ENCODE measurements at regions not wholly inside any gene's neighbourhood (a gene's known extent, or its start where the extent isn't known, plus 50 kb on each side); places are given as distances from the start of the nearest gene placed in this dataset.

DNA sequence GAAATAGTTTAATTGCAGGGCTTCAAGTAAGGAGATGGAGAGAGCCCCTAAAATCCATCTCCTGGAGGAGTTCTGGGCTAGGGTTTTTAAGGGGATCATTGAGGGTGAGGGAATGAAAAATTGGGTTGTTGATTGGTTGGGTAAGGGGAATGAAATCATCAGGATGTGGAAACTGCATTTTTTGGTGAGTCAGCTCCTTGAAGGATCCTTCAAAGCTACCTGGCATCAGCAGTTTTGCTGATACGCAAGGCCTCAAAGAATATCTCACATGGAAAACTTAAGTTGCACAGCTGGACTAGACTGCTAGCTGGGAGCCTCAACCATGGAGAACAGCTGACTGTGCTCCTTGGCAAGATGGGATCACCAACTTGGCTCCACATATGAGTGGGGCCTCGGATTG is 136.7 kb downstream of the FGF10 start:
- H3K27me3 ChIP-seq (ENCODE audit: control insufficient read depth, insufficient read depth, low read length) = no peaks in the 10 kb centered on the region
- H3K4me3 ChIP-seq (ENCODE audit: low read length) = no peak overlapping the region
- no CpG with 5 or more reads among the region's 2 CpGs for WGBS (ENCODE audit: insufficient coverage, insufficient read length)
- H3K27ac ChIP-seq (ENCODE audit: low read length) = no peak overlapping the region
- H3K4me1 ChIP-seq (ENCODE audit: control insufficient read depth, insufficient read depth, low read length) = no peaks in the 10 kb centered on the region
- no peaks in the 10 kb centered on the region for H3K36me3 ChIP-seq (ENCODE audit: control insufficient read depth, insufficient read depth, low read length)
- H3K9me3 ChIP-seq (ENCODE audit: control insufficient read depth, insufficient read depth, low read length) = no peaks in the 10 kb centered on the region
- no peak for DNase-seq (ENCODE audit: low read depth, low spot score)

GRCh38 chr5:44246986-44247385 is 142.2 kb downstream of the FGF10 start:
- WGBS (ENCODE audit: insufficient coverage, insufficient read length) = no CpG with 5 or more reads among the region's 2 CpGs
- Histone ChIP-seq H3K9me3 (ENCODE audit: control insufficient read depth, insufficient read depth, low read length) (no peaks in the 10 kb centered on the region), H3K4me1 (ENCODE audit: control insufficient read depth, insufficient read depth, low read length) (no peaks in the 10 kb centered on the region), H3K4me3 (ENCODE audit: low read length) (no peak overlapping the region), H3K27ac (ENCODE audit: low read length) (no peak overlapping the region), H3K36me3 (ENCODE audit: control insufficient read depth, insufficient read depth, low read length) (no peaks in the 10 kb centered on the region), H3K27me3 (ENCODE audit: control insufficient read depth, insufficient read depth, low read length) (no peaks in the 10 kb centered on the region)
- DNase-seq (ENCODE audit: low read depth, low spot score) = no peak

DNA sequence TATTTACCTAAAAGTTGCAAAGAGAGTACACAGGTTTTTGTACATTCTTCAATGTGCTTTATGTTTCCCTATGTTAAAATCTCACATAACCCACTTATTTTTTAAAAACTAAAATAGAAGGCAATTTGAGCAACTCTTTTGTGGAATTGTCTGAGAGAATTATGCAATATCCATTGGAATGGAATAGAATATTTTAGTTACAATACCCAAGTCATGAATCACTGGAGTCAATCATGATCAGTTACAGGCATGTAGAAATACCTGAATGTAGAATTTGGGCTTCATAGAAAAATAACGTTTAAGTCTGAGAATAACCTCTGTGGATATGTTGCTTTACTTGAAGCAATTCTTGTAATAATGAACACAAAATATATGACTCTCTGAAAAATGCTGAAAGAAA is 143.3 kb downstream of the FGF10 start:
- no CpG with 5 or more reads among the region's 1 CpG for WGBS (ENCODE audit: insufficient coverage, insufficient read length)
- no peak for DNase-seq (ENCODE audit: low read depth, low spot score)
- H3K4me1 ChIP-seq (ENCODE audit: control insufficient read depth, insufficient read depth, low read length) = no peaks in the 10 kb centered on the region

GRCh38 chr5:44242791-44243190 is 146.4 kb downstream of the FGF10 start:
- H3K27me3 ChIP-seq (ENCODE audit: control insufficient read depth, insufficient read depth, low read length) = no peaks in the 10 kb centered on the region
- H3K27ac ChIP-seq (ENCODE audit: low read length) = no peak overlapping the region
- H3K4me1 ChIP-seq (ENCODE audit: control insufficient read depth, insufficient read depth, low read length) = 0 out of 2 replicates have a peak, but pooled peaks cover 1% of the 10 kb centered on the region
- WGBS (ENCODE audit: insufficient coverage, insufficient read length) = no CpG with 5 or more reads among the region's 1 CpG
- H3K4me3 ChIP-seq (ENCODE audit: low read length) = no peak overlapping the region
- DNase-seq (ENCODE audit: low read depth, low spot score) = no peak
- H3K9me3 ChIP-seq (ENCODE audit: control insufficient read depth, insufficient read depth, low read length) = no peaks in the 10 kb centered on the region
- H3K36me3 ChIP-seq (ENCODE audit: control insufficient read depth, insufficient read depth, low read length) = no peaks in the 10 kb centered on the region

More for the DNA sequence above, 143.3 kb downstream of the FGF10 start:
- no peak overlapping the region for H3K4me3 ChIP-seq (ENCODE audit: low read length)
- H3K36me3 ChIP-seq (ENCODE audit: control insufficient read depth, insufficient read depth, low read length) = no peaks in the 10 kb centered on the region
- H3K27me3 ChIP-seq (ENCODE audit: control insufficient read depth, insufficient read depth, low read length) = no peaks in the 10 kb centered on the region
- no peaks in the 10 kb centered on the region for H3K9me3 ChIP-seq (ENCODE audit: control insufficient read depth, insufficient read depth, low read length)
- H3K27ac ChIP-seq (ENCODE audit: low read length) = no peak overlapping the region

DNA sequence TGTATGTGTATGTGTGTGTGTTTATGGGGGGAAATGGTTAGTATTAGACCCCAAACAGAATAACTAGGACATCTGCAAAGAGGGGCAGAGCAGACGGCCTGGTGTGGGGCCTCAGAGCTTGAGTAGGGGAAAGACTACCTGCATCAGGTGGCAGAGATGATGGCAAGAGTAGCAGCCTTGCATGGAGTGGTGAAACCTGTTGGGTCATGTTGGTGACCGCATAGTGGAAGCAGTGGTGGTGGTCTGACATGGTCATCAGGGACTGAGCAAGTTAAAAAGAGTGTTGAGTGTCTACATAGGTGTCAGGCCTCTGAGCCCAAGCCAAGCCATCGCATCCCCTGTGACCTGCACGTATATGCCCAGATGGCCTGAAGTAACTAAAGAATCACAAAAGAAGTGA is 153.2 kb downstream of the FGF10 start:
- Histone ChIP-seq H3K27ac (ENCODE audit: low read length) (no peak overlapping the region), H3K36me3 (ENCODE audit: control insufficient read depth, insufficient read depth, low read length) (no peaks in the 10 kb centered on the region), H3K4me1 (ENCODE audit: control insufficient read depth, insufficient read depth, low read length) (0 out of 2 replicates have a peak, but pooled peaks cover 3% of the 10 kb centered on the region), H3K4me3 (ENCODE audit: low read length) (no peak overlapping the region), H3K9me3 (ENCODE audit: control insufficient read depth, insufficient read depth, low read length) (no peaks in the 10 kb centered on the region), H3K27me3 (ENCODE audit: control insufficient read depth, insufficient read depth, low read length) (no peaks in the 10 kb centered on the region)
- no CpG with 5 or more reads among the region's 4 CpGs for WGBS (ENCODE audit: insufficient coverage, insufficient read length)
- DNase-seq (ENCODE audit: low read depth, low spot score) = no peak

- Histone ChIP-seq H3K9me3 (ENCODE audit: control insufficient read depth, insufficient read depth, low read length) (no peaks in the 10 kb centered on the region), H3K4me1 (ENCODE audit: control insufficient read depth, insufficient read depth, low read length) (0 out of 2 replicates have a peak, but pooled peaks cover 2% of the 10 kb centered on the region), H3K4me3 (ENCODE audit: low read length) (no peak overlapping the region), H3K27me3 (ENCODE audit: control insufficient read depth, insufficient read depth, low read length) (no peaks in the 10 kb centered on the region), H3K27ac (ENCODE audit: low read length) (no peak overlapping the region), H3K36me3 (ENCODE audit: control insufficient read depth, insufficient read depth, low read length) (no peaks in the 10 kb centered on the region)
- no peak for DNase-seq (ENCODE audit: low read depth, low spot score)
- WGBS (ENCODE audit: insufficient coverage, insufficient read length) = no CpG with 5 or more reads among the region's 2 CpGs
Measured at GRCh38 chr5:44233691-44234090, 155.5 kb downstream of the FGF10 start.

- Histone ChIP-seq H3K27ac (ENCODE audit: low read length) (no peak overlapping the region), H3K9me3 (ENCODE audit: control insufficient read depth, insufficient read depth, low read length) (no peaks in the 10 kb centered on the region), H3K27me3 (ENCODE audit: control insufficient read depth, insufficient read depth, low read length) (no peaks in the 10 kb centered on the region), H3K36me3 (ENCODE audit: control insufficient read depth, insufficient read depth, low read length) (no peaks in the 10 kb centered on the region), H3K4me3 (ENCODE audit: low read length) (no peak overlapping the region), H3K4me1 (ENCODE audit: control insufficient read depth, insufficient read depth, low read length) (no peaks in the 10 kb centered on the region)
- WGBS (ENCODE audit: insufficient coverage, insufficient read length) = no CpG with 5 or more reads among the region's 8 CpGs
- DNase-seq (ENCODE audit: low read depth, low spot score) = no peak
Measured at GRCh38 chr5:44225231-44226160, 163.7 kb downstream of the FGF10 start.

DNA sequence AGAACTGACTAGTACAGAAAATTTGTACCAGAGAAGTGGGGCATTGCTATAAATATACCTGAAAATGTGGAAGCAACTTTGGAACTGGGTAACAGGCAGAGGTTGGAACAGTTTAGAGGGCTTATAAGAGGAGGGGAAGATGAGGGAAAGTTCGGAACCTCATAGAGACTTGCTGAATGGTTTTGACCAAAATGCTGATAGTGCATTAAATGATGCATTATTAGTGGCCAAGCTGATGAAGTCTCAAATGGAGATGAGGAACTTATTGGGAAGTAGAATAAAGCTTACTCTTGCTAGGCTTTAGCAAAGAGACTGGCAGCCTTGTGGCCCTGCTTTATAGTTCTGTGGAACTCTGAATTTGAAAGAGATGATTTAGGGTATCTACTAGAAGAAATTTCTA is 189.8 kb downstream of the FGF10 start:
- no peak for DNase-seq (ENCODE audit: low read depth, low spot score)
- no peak overlapping the region for H3K4me3 ChIP-seq (ENCODE audit: low read length)
- WGBS (ENCODE audit: insufficient coverage, insufficient read length) = no CpG with 5 or more reads among the region's 1 CpG

DNA sequence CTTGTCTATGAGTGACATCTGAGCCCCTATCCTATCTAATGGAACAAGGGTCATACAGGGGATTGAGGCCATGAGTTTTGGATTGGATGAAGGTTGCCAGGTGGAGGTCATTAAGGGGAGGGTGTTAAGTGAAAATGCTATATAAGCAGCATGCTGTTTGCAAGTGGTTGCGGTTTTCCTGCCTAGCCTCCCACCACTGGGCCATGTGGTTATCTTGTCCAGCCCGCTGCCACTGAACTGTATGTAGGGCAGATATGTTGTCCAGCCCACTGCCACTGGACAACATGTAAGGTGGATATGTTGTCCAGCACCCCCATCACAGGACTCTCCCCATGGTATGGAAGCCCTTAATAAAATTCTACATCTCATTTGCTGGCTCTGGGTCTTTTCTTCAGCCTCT is 200.0 kb downstream of the FGF10 start:
- no CpG with 5 or more reads among the region's 2 CpGs for WGBS (ENCODE audit: insufficient coverage, insufficient read length)
- Histone ChIP-seq H3K27ac (ENCODE audit: low read length) (no peak overlapping the region), H3K27me3 (ENCODE audit: control insufficient read depth, insufficient read depth, low read length) (no peaks in the 10 kb centered on the region), H3K9me3 (ENCODE audit: control insufficient read depth, insufficient read depth, low read length) (no peaks in the 10 kb centered on the region), H3K36me3 (ENCODE audit: control insufficient read depth, insufficient read depth, low read length) (no peaks in the 10 kb centered on the region), H3K4me3 (ENCODE audit: low read length) (no peak overlapping the region), H3K4me1 (ENCODE audit: control insufficient read depth, insufficient read depth, low read length) (no peaks in the 10 kb centered on the region)
- no peak for DNase-seq (ENCODE audit: low read depth, low spot score)

More for the DNA sequence above, 189.8 kb downstream of the FGF10 start:
- no peak overlapping the region for H3K27ac ChIP-seq (ENCODE audit: low read length)
- no peaks in the 10 kb centered on the region for H3K36me3 ChIP-seq (ENCODE audit: control insufficient read depth, insufficient read depth, low read length)
- H3K4me1 ChIP-seq (ENCODE audit: control insufficient read depth, insufficient read depth, low read length) = no peaks in the 10 kb centered on the region
- no peaks in the 10 kb centered on the region for H3K27me3 ChIP-seq (ENCODE audit: control insufficient read depth, insufficient read depth, low read length)
- H3K9me3 ChIP-seq (ENCODE audit: control insufficient read depth, insufficient read depth, low read length) = no peaks in the 10 kb centered on the region

GRCh38 chr5:44187973-44188372 is 201.2 kb downstream of the FGF10 start:
- no peaks in the 10 kb centered on the region for H3K4me1 ChIP-seq (ENCODE audit: control insufficient read depth, insufficient read depth, low read length)
- no peak for DNase-seq (ENCODE audit: low read depth, low spot score)
- no peak overlapping the region for H3K4me3 ChIP-seq (ENCODE audit: low read length)
- no peaks in the 10 kb centered on the region for H3K27me3 ChIP-seq (ENCODE audit: control insufficient read depth, insufficient read depth, low read length)
- no peaks in the 10 kb centered on the region for H3K9me3 ChIP-seq (ENCODE audit: control insufficient read depth, insufficient read depth, low read length)
- no peak overlapping the region for H3K27ac ChIP-seq (ENCODE audit: low read length)
- no CpG with 5 or more reads among the region's 3 CpGs for WGBS (ENCODE audit: insufficient coverage, insufficient read length)
- H3K36me3 ChIP-seq (ENCODE audit: control insufficient read depth, insufficient read depth, low read length) = no peaks in the 10 kb centered on the region

GRCh38 chr5:44183753-44184152 is 205.5 kb downstream of the FGF10 start:
- no CpG with 5 or more reads among the region's 3 CpGs for WGBS (ENCODE audit: insufficient coverage, insufficient read length)
- H3K9me3 ChIP-seq (ENCODE audit: control insufficient read depth, insufficient read depth, low read length) = no peaks in the 10 kb centered on the region
- no peaks in the 10 kb centered on the region for H3K27me3 ChIP-seq (ENCODE audit: control insufficient read depth, insufficient read depth, low read length)

More at GRCh38 chr5:44183753-44184152, 205.5 kb downstream of the FGF10 start:
- Histone ChIP-seq H3K4me3 (ENCODE audit: low read length) (no peak overlapping the region), H3K36me3 (ENCODE audit: control insufficient read depth, insufficient read depth, low read length) (no peaks in the 10 kb centered on the region), H3K4me1 (ENCODE audit: control insufficient read depth, insufficient read depth, low read length) (no peaks in the 10 kb centered on the region), H3K27ac (ENCODE audit: low read length) (no peak overlapping the region)
- no peak for DNase-seq (ENCODE audit: low read depth, low spot score)

Data from iPS DF 6.9 (cell line).